NCI-H1694 treated with DMSO at 0.1 percent for 48 hours (cell line): ENCODE measurements at regions not wholly inside any gene's neighbourhood (a gene's known extent, or its start where the extent isn't known, plus 50 kb on each side); places are given as distances from the start of the nearest gene placed in this dataset.
A peak's percentile ranks its signal among the peaks of the same experiment; 100 is the strongest.

Experiments
- DNase-seq: peaks from one replicate; lab custom pipeline; 2025; lab: John Stamatoyannopoulos, UW

- no peak for DNase-seq
Observed at GRCh38 chr1:229762891-229763290, 136.8 kb downstream of the URB2 start.

- DNase-seq: no peak
Observed at GRCh38 chr1:229768232-229768631, 142.2 kb downstream of the URB2 start.

- DNase-seq: no peak
Observed at GRCh38 chr1:229769006-229769405, 143.0 kb downstream of the URB2 start.

- DNase-seq: no peak
Observed at GRCh38 chr1:229769809-229770208, 143.8 kb downstream of the URB2 start.

GRCh38 chr1:229778794-229779193 is 152.7 kb downstream of the URB2 start:
- DNase-seq: no peak

GRCh38 chr1:229781453-229781852 is 155.4 kb downstream of the URB2 start:
- DNase-seq: peak; percentile 80

GRCh38 chr1:229782469-229782868 is 156.4 kb downstream of the URB2 start:
- DNase-seq: no peak

- no peak for DNase-seq
Observed at GRCh38 chr1:229784834-229785233, 158.8 kb downstream of the URB2 start.

- no peak for DNase-seq
Observed at GRCh38 chr1:229786974-229787610, 161.0 kb downstream of the URB2 start.

GRCh38 chr1:229788004-229788403 is 162.0 kb downstream of the URB2 start:
- DNase-seq: no peak

GRCh38 chr1:229792012-229792975 is 166.2 kb downstream of the URB2 start:
- DNase-seq: no peak

GRCh38 chr1:229793488-229793887 is 167.4 kb downstream of the URB2 start:
- no peak for DNase-seq

- no peak for DNase-seq
Observed at GRCh38 chr1:229798558-229798957, 172.5 kb downstream of the URB2 start.

- no peak for DNase-seq
Observed at GRCh38 chr1:229803626-229804217, 177.7 kb downstream of the URB2 start.

- DNase-seq: no peak
Observed at GRCh38 chr1:229808272-229808671, 182.2 kb downstream of the URB2 start.

- DNase-seq: no peak
Observed at GRCh38 chr1:229810140-229810539, 184.1 kb downstream of the URB2 start.

- DNase-seq: no peak
Observed at GRCh38 chr1:229810961-229811360, 184.9 kb downstream of the URB2 start.

GRCh38 chr1:229812148-229812547 is 186.1 kb downstream of the URB2 start:
- DNase-seq: no peak

- no peak for DNase-seq
Observed at GRCh38 chr1:229812693-229813092, 186.6 kb downstream of the URB2 start.

- no peak for DNase-seq
Observed at GRCh38 chr1:229815076-229815475, 189.0 kb downstream of the URB2 start.

- DNase-seq: no peak
Observed at GRCh38 chr1:229815961-229816360, 189.9 kb downstream of the URB2 start.

GRCh38 chr1:229817936-229818335 is 191.9 kb downstream of the URB2 start:
- DNase-seq: no peak

- no peak for DNase-seq
Observed at GRCh38 chr1:229819091-229819490, 193.0 kb downstream of the URB2 start.
